OCI-LY3 (cell line): ENCODE measurements at regions not wholly inside any gene's neighbourhood (a gene's known extent, or its start where the extent isn't known, plus 50 kb on each side); places are given as distances from the start of the nearest gene placed in this dataset.

Experiments used
- H2AFZ ChIP-seq: fragments of 200-600, 300-600 bp; shearing (Covaris generic); 2 replicates; pipeline ENCODE4 v1.6.0; 2014; ENCODE audit warnings: antibody characterized with exemption, low read depth, low read length
- H3K27ac ChIP-seq: fragments of 200-600, 300-600 bp; sonication (generic); 2 replicates; pipeline ENCODE4 v1.5.1; 2014; ENCODE audit warnings: mild to moderate bottlenecking, low read length, moderate library complexity, mixed read lengths
- H3K27me3 ChIP-seq: fragments of 200-600, 300-600 bp; sonication (generic); 2 replicates; pipeline ENCODE4 v1.6.1; 2014; ENCODE audit warnings: low read depth, low read length, mixed read lengths
- H3K36me3 ChIP-seq: fragments of 200-600, 300-600 bp; sonication (generic); replicated peaks from 2 replicates; pipeline ENCODE3; 2014; ENCODE audit warnings: low read depth, low read length, mixed read lengths
- H3K4me1 ChIP-seq: fragments of 300-600, 200-600 bp; sonication (generic); 2 replicates; pipeline ENCODE4 v1.6.1; 2014; ENCODE audit warnings: low read length, mixed read lengths
- H3K4me2 ChIP-seq: fragments of 200-600, 300-600 bp; sonication (generic); 2 replicates; pipeline ENCODE4 v1.6.1; 2014; ENCODE audit warnings: low read length, mixed read lengths
- H3K4me3 ChIP-seq: fragments of 300-600, 200-600 bp; sonication (generic); 2 replicates; pipeline ENCODE4 v1.5.1; 2014; ENCODE audit warnings: antibody characterized with exemption, mild to moderate bottlenecking, low read length, moderate library complexity
- H3K79me2 ChIP-seq: fragments of 300-600, 200-600 bp; shearing (Covaris generic); 2 replicates; pipeline ENCODE4 v1.6.1; 2014; ENCODE audit warnings: mild to moderate bottlenecking, low read length, mixed read lengths
- H3K9ac ChIP-seq: fragments of 300-600, 200-600 bp; shearing (Covaris generic); 2 replicates; pipeline ENCODE4 v1.6.0; 2014; ENCODE audit warnings: mild to moderate bottlenecking, low read length, moderate library complexity
- H3K9me3 ChIP-seq: fragments of 200-600, 300-600 bp; shearing (Covaris generic); 2 replicates; pipeline ENCODE4 v1.6.1; 2014; ENCODE audit warnings: low read length, mixed read lengths; ENCODE audit not compliant: insufficient read depth
- H4K20me1 ChIP-seq: fragments of 200-600, 300-600 bp; sonication (generic); 2 replicates; pipeline ENCODE4 v1.6.1; 2016; ENCODE audit warnings: low read length, mixed read lengths; ENCODE audit not compliant: insufficient read depth
- CTCF ChIP-seq: fragments of 200-600, 300-600 bp; sonication (generic); IDR thresholded peaks from 2 replicates; pipeline ENCODE4 v1.5.1; 2014; ENCODE audit warnings: antibody characterized with exemption, low read length, low read depth
- EZH2phosphoT487 ChIP-seq: fragments of 200-600 bp; shearing (Covaris generic); IDR thresholded peaks from 2 replicates; pipeline ENCODE4 v1.6.1; 2018; ENCODE audit warnings: antibody characterized with exemption, mixed run types, low read depth

- no peaks in the 10 kb centered on the region for H3K36me3 ChIP-seq
- no peak for TF ChIP-seq EZH2phosphoT487
- no peak for TF ChIP-seq CTCF
- H3K4me3 ChIP-seq: no peak overlapping the region
- H3K27me3 ChIP-seq: peaks cover 21% of the 10 kb centered on the region
- no peak overlapping the region for H3K9ac ChIP-seq
- no peaks in the 10 kb centered on the region for H3K79me2 ChIP-seq
- no peak overlapping the region for H3K4me2 ChIP-seq
- H2AFZ ChIP-seq: no peak overlapping the region
- no peaks in the 10 kb centered on the region for H3K4me1 ChIP-seq
- H3K9me3 ChIP-seq: peaks cover under 1% of the 10 kb centered on the region; the same call in 1 of the 2 replicates
- no peak overlapping the region for H3K27ac ChIP-seq
- no peaks in the 10 kb centered on the region for H4K20me1 ChIP-seq
Measured at GRCh38 chr18:61651880-61652268, 240.9 kb downstream of the RNF152 start.

- no peak overlapping the region for H3K4me3 ChIP-seq
- H2AFZ ChIP-seq: no peak overlapping the region
- peaks cover 26% of the 10 kb centered on the region for H3K27me3 ChIP-seq
- H3K9ac ChIP-seq: no peak overlapping the region
- H3K4me1 ChIP-seq: no peaks in the 10 kb centered on the region
- no peaks in the 10 kb centered on the region for H4K20me1 ChIP-seq
- H3K36me3 ChIP-seq: no peaks in the 10 kb centered on the region
- H3K4me2 ChIP-seq: no peak overlapping the region
- no peaks in the 10 kb centered on the region for H3K79me2 ChIP-seq
- no peak overlapping the region for H3K27ac ChIP-seq
- no peaks in the 10 kb centered on the region for H3K9me3 ChIP-seq
- no peak for TF ChIP-seq CTCF
- TF ChIP-seq EZH2phosphoT487: no peak
Measured at GRCh38 chr18:61651145-61651879, 241.5 kb downstream of the RNF152 start.

- Histone ChIP-seq H4K20me1 (no peaks in the 10 kb centered on the region), H3K4me3 (no peak overlapping the region), H3K4me1 (peaks cover 7% of the 10 kb centered on the region), H3K27ac (no peak overlapping the region), H2AFZ (no peak overlapping the region), H3K27me3 (peaks cover 57% of the 10 kb centered on the region), H3K9me3 (no peaks in the 10 kb centered on the region), H3K9ac (no peak overlapping the region), H3K79me2 (no peaks in the 10 kb centered on the region), H3K36me3 (no peaks in the 10 kb centered on the region), H3K4me2 (no peak overlapping the region)
- no peak for TF ChIP-seq CTCF
- no peak for TF ChIP-seq EZH2phosphoT487
Measured at GRCh38 chr18:61643884-61644647, 248.7 kb downstream of the RNF152 start.

- no peaks in the 10 kb centered on the region for H3K9me3 ChIP-seq
- no peak for TF ChIP-seq EZH2phosphoT487
- no peak for TF ChIP-seq CTCF
- H3K27ac ChIP-seq: no peak overlapping the region
- H3K4me2 ChIP-seq: no peak overlapping the region
- H3K9ac ChIP-seq: no peak overlapping the region
- H2AFZ ChIP-seq: no peak overlapping the region
- no peaks in the 10 kb centered on the region for H3K36me3 ChIP-seq
- H4K20me1 ChIP-seq: no peaks in the 10 kb centered on the region
- peaks cover 35% of the 10 kb centered on the region for H3K27me3 ChIP-seq
- no peaks in the 10 kb centered on the region for H3K79me2 ChIP-seq
- no peak overlapping the region for H3K4me3 ChIP-seq
- peaks cover 7% of the 10 kb centered on the region for H3K4me1 ChIP-seq
Measured at GRCh38 chr18:61639886-61640285, 252.9 kb downstream of the RNF152 start.
